Esophagus squamous epithelium (tissue), 5 donors: ENCODE measurements at regions not wholly inside any gene's neighbourhood (a gene's known extent, or its start where the extent isn't known, plus 50 kb on each side); places are given as distances from the start of the nearest gene placed in this dataset.

Experiments used
- DNase-seq: peaks from one replicate; lab custom pipeline; 2025; lab: John Stamatoyannopoulos, UW
- H3K27ac ChIP-seq, 4 donors: fragments of 200-600 bp; sonication (generic); one replicate each; pipeline ENCODE4 v1.5.1; 2016 to 2019; ENCODE audit warnings: mild to moderate bottlenecking in 1 of 4
- H3K27me3 ChIP-seq, 4 donors: fragments of 200-600 bp; sonication (generic); 1 replicate in 3 of 4; 2 replicates in 1 of 4; pipeline versions ENCODE4 v1.5.1 to v1.6.0; 2017 to 2021; ENCODE audit warnings: antibody characterized with exemption in 1 of 4
- H3K36me3 ChIP-seq, 3 donors: fragments of 200-600 bp; sonication (generic); one replicate each; pipeline ENCODE4 v1.5.1; 2016 to 2019
- H3K4me1 ChIP-seq, 3 donors: fragments of 200-600 bp; sonication (generic); one replicate each; pipeline ENCODE4 v1.5.1; 2017 to 2019
- H3K4me3 ChIP-seq, 4 donors: fragments of 200-600 bp; sonication (generic); 1 replicate in 3 of 4; 2 replicates in 1 of 4; pipeline ENCODE4 v1.5.1; 2016 to 2019; ENCODE audit warnings: mild to moderate bottlenecking in 2 of 4, moderate library complexity in 1 of 4
- H3K9me3 ChIP-seq, 3 donors: fragments of 200-600 bp; sonication (generic); one replicate each; pipeline ENCODE4 v1.5.1; 2016 to 2019
- POLR2A ChIP-seq, 4 donors: fragments of 450-650 bp; IDR thresholded peaks; one replicate each; pipeline ENCODE4 v1.6.1; 2017; ENCODE audit warnings: antibody characterized with exemption in 4 of 4, mild to moderate bottlenecking in 4 of 4, moderate library complexity in 3 of 4
- WGBS, 2 donors: methylation state at CpG; one replicate each; pipeline ENCODE4 v1.1.5; 2018; 5-methylcytosine and 5-hydroxymethylcytosine counted together
- intact Hi-C: fragments of 100-400 bp; cut with DNase I; formaldehyde crosslinking; loops from one replicate; pipeline ENCODE4 v1.15.0; 2022
- TF ChIP-seq, protein P1 (sequence below), 6 experiments: fragments of 450-650 bp in 4 of 6; fragments of 200-600 bp in 2 of 6; sonication (generic) in 2 of 6; IDR thresholded peaks; one replicate each; pipeline ENCODE4 v1.5.1; 2016 to 2019; ENCODE audit warnings: antibody characterized with exemption in 6 of 6, mild to moderate bottlenecking in 4 of 6, moderate library complexity in 4 of 6
- donor health status: DM: yes; HTN: yes; CAD: no.

- H3K27ac ChIP-seq = no peak overlapping the region
- no peaks in the 10 kb centered on the region for H3K36me3 ChIP-seq
- intact Hi-C loops = no loop called here
- H3K9me3 ChIP-seq = no peaks in the 10 kb centered on the region
- H3K4me1 ChIP-seq = no peaks in the 10 kb centered on the region
- TF ChIP-seq, protein P1, sequence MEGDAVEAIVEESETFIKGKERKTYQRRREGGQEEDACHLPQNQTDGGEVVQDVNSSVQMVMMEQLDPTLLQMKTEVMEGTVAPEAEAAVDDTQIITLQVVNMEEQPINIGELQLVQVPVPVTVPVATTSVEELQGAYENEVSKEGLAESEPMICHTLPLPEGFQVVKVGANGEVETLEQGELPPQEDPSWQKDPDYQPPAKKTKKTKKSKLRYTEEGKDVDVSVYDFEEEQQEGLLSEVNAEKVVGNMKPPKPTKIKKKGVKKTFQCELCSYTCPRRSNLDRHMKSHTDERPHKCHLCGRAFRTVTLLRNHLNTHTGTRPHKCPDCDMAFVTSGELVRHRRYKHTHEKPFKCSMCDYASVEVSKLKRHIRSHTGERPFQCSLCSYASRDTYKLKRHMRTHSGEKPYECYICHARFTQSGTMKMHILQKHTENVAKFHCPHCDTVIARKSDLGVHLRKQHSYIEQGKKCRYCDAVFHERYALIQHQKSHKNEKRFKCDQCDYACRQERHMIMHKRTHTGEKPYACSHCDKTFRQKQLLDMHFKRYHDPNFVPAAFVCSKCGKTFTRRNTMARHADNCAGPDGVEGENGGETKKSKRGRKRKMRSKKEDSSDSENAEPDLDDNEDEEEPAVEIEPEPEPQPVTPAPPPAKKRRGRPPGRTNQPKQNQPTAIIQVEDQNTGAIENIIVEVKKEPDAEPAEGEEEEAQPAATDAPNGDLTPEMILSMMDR (IDR thresholded peaks at IDR 0.05) = no peak
- TF ChIP-seq POLR2A (IDR thresholded peaks at IDR 0.05) = no peak
- no peak overlapping the region for H3K4me3 ChIP-seq
- WGBS, 2 donors = 59 to 75% methylated on average over 7 of the region's 7 CpGs
- H3K27me3 ChIP-seq = no peaks in the 10 kb centered on the region
- no peak for DNase-seq
These were observed 391.5 kb downstream of the SHANK2 start for GRCh38 chr11:70860888-70861287.

DNA sequence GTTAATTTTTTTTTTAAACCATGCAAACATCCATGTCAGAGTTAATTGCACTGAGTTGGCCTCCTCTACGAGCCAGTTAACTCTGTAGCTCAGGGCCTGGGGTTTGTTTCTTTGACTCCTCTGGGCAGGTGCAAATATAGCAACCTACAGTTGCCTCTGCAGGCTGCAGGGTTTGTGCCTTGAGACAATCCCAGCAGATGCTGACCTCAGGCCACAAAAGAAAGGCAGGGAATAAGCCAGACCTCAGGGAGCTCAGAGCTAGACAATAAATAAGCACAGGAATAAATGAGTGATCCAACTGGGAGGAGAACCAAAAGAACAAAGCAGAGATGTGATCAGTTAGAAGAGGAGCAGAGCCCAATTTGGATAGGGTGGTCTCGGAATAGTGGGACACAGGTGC, 390.8 kb downstream of the SHANK2 start:
- no peaks in the 10 kb centered on the region for H3K4me1 ChIP-seq
- WGBS, 2 donors = 51 to 63% methylated on average over 2 of the region's 2 CpGs
- H3K27me3 ChIP-seq = no peaks in the 10 kb centered on the region
- H3K9me3 ChIP-seq = no peaks in the 10 kb centered on the region
- no peak overlapping the region for H3K4me3 ChIP-seq
- no peak for DNase-seq
- no peak overlapping the region for H3K27ac ChIP-seq
- no peaks in the 10 kb centered on the region for H3K36me3 ChIP-seq
- TF ChIP-seq, protein P1 (IDR thresholded peaks at IDR 0.05) = no peak
- intact Hi-C loops = no loop called here

- no peak for DNase-seq
- Histone ChIP-seq H3K9me3 (no peaks in the 10 kb centered on the region), H3K27me3 (no peaks in the 10 kb centered on the region), H3K27ac (no peak overlapping the region), H3K4me1 (no peaks in the 10 kb centered on the region), H3K4me3 (no peak overlapping the region), H3K36me3 (no peaks in the 10 kb centered on the region)
- intact Hi-C loops = no loop called here
- 78 to 82% methylated on average over 5 to 6 of the region's 6 CpGs for WGBS, 2 donors
- TF ChIP-seq, protein P1 (IDR thresholded peaks at IDR 0.05) = no peak
- no peak for TF ChIP-seq POLR2A (IDR thresholded peaks at IDR 0.05)
These were observed 390.3 kb downstream of the SHANK2 start for GRCh38 chr11:70862093-70862492.

DNA sequence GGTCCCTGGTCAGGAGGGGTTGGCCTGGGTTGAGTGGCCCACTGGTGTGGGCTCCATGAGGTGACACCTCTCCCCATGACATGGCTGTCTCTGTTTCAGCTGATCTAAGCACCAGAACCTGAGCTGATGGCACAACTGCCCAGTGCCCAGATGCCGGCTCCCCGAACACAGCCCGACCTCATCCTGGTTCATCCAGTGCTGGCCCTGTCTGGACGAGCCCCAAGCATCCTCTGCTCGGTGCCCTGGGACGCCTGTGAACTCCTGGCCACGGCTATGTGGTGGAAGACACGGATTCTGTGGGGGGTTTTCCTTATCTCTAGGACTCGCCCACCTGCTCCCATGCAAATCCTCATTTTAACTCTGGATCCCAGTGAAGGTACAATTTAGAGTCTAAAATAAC, 389.2 kb downstream of the SHANK2 start:
- no peak overlapping the region for H3K4me3 ChIP-seq
- WGBS, 2 donors = 81 to 88% methylated on average over 3 to 9 of the region's 9 CpGs
- intact Hi-C loops = no loop called here
- H3K4me1 ChIP-seq = no peaks in the 10 kb centered on the region
- H3K27me3 ChIP-seq = no peaks in the 10 kb centered on the region
- DNase-seq = no peak
- TF ChIP-seq POLR2A (IDR thresholded peaks at IDR 0.05) = no peak
- TF ChIP-seq, protein P1 (IDR thresholded peaks at IDR 0.05) = no peak
- no peak overlapping the region for H3K27ac ChIP-seq
- H3K36me3 ChIP-seq = no peaks in the 10 kb centered on the region
- no peaks in the 10 kb centered on the region for H3K9me3 ChIP-seq

DNA sequence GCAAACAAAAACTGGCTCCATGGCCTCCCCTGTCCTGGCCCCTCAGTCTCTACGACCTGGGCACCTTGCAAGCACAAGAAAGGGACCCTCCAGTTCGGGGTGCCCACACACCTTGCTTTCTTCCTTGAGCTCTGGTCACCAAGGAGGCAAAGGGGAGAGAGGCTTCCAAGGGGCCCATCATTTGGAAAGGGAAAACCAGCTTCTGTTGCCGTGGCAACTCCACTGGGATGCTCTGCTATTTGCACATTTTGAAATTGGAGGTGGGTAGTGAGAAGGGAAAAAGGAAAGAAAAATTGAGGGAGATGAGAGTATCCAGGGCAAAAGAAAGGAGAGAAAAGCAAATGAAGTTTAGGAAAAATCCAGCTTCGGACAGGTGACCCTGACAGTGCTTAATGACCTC, 388.4 kb downstream of the SHANK2 start:
- Histone ChIP-seq H3K4me1 (no peaks in the 10 kb centered on the region), H3K4me3 (no peak overlapping the region), H3K27me3 (no peaks in the 10 kb centered on the region), H3K27ac (no peak overlapping the region), H3K9me3 (no peaks in the 10 kb centered on the region), H3K36me3 (no peaks in the 10 kb centered on the region)
- intact Hi-C loops = no loop called here
- WGBS, 2 donors = 66 to 76% methylated on average over 3 of the region's 4 CpGs
- no peak for TF ChIP-seq POLR2A (IDR thresholded peaks at IDR 0.05)
- TF ChIP-seq, protein P1 (IDR thresholded peaks at IDR 0.05) = no peak
- no peak for DNase-seq
